ENCODE measurements at regions not wholly inside any gene's neighbourhood (a gene's known extent, or its start where the extent isn't known, plus 50 kb on each side); places are given as distances from the start of the nearest gene placed in this dataset.

DNA sequence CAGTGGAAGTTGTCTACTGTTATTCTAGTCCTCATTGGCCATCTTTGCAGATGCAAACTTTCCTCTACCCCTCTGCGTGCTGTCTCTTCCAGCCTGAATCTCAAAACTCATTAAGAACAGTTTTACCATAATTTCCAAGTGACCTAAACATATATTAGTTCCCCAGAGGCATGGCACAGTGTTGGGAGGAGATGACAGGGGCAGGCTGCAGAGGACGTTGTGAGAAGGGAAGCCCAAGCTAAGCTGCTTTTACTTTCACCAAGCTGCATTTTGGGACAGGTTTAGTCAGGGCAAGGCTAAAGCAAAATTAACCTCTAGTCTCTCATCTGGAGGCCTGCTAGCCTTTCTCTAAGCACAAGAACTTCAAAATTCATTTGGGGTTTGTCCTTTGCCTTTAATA lies 318.6 kb upstream of the SATB1 start (continued):
- TF ChIP-seq, protein P1, sequence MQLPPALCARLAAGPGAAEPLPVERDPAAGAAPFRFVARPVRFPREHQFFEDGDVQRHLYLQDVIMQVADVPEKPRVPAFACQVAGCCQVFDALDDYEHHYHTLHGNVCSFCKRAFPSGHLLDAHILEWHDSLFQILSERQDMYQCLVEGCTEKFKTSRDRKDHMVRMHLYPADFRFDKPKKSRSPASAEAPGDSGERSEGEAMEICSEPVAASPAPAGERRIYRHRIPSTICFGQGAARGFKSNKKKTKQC (CRISPR knock-in tag; IDR thresholded peaks at IDR 0.05), result no peak
- TF ChIP-seq PHF20 (IDR thresholded peaks at IDR 0.05; ENCODE audit: partially characterized antibody) (no peak), GABPB2 (CRISPR knock-in tag; conservative IDR thresholded peaks at IDR 0.05) (no peak), ZNF584 (CRISPR knock-in tag; IDR thresholded peaks at IDR 0.05; ENCODE audit: low read depth) (no peak), HSF4 (CRISPR knock-in tag; IDR thresholded peaks at IDR 0.05; ENCODE audit: borderline replicate concordance) (no peak), MAFK (IDR thresholded peaks at IDR 0.05; ENCODE audit: low read length) (no peak)
- TF ChIP-seq, protein P2, sequence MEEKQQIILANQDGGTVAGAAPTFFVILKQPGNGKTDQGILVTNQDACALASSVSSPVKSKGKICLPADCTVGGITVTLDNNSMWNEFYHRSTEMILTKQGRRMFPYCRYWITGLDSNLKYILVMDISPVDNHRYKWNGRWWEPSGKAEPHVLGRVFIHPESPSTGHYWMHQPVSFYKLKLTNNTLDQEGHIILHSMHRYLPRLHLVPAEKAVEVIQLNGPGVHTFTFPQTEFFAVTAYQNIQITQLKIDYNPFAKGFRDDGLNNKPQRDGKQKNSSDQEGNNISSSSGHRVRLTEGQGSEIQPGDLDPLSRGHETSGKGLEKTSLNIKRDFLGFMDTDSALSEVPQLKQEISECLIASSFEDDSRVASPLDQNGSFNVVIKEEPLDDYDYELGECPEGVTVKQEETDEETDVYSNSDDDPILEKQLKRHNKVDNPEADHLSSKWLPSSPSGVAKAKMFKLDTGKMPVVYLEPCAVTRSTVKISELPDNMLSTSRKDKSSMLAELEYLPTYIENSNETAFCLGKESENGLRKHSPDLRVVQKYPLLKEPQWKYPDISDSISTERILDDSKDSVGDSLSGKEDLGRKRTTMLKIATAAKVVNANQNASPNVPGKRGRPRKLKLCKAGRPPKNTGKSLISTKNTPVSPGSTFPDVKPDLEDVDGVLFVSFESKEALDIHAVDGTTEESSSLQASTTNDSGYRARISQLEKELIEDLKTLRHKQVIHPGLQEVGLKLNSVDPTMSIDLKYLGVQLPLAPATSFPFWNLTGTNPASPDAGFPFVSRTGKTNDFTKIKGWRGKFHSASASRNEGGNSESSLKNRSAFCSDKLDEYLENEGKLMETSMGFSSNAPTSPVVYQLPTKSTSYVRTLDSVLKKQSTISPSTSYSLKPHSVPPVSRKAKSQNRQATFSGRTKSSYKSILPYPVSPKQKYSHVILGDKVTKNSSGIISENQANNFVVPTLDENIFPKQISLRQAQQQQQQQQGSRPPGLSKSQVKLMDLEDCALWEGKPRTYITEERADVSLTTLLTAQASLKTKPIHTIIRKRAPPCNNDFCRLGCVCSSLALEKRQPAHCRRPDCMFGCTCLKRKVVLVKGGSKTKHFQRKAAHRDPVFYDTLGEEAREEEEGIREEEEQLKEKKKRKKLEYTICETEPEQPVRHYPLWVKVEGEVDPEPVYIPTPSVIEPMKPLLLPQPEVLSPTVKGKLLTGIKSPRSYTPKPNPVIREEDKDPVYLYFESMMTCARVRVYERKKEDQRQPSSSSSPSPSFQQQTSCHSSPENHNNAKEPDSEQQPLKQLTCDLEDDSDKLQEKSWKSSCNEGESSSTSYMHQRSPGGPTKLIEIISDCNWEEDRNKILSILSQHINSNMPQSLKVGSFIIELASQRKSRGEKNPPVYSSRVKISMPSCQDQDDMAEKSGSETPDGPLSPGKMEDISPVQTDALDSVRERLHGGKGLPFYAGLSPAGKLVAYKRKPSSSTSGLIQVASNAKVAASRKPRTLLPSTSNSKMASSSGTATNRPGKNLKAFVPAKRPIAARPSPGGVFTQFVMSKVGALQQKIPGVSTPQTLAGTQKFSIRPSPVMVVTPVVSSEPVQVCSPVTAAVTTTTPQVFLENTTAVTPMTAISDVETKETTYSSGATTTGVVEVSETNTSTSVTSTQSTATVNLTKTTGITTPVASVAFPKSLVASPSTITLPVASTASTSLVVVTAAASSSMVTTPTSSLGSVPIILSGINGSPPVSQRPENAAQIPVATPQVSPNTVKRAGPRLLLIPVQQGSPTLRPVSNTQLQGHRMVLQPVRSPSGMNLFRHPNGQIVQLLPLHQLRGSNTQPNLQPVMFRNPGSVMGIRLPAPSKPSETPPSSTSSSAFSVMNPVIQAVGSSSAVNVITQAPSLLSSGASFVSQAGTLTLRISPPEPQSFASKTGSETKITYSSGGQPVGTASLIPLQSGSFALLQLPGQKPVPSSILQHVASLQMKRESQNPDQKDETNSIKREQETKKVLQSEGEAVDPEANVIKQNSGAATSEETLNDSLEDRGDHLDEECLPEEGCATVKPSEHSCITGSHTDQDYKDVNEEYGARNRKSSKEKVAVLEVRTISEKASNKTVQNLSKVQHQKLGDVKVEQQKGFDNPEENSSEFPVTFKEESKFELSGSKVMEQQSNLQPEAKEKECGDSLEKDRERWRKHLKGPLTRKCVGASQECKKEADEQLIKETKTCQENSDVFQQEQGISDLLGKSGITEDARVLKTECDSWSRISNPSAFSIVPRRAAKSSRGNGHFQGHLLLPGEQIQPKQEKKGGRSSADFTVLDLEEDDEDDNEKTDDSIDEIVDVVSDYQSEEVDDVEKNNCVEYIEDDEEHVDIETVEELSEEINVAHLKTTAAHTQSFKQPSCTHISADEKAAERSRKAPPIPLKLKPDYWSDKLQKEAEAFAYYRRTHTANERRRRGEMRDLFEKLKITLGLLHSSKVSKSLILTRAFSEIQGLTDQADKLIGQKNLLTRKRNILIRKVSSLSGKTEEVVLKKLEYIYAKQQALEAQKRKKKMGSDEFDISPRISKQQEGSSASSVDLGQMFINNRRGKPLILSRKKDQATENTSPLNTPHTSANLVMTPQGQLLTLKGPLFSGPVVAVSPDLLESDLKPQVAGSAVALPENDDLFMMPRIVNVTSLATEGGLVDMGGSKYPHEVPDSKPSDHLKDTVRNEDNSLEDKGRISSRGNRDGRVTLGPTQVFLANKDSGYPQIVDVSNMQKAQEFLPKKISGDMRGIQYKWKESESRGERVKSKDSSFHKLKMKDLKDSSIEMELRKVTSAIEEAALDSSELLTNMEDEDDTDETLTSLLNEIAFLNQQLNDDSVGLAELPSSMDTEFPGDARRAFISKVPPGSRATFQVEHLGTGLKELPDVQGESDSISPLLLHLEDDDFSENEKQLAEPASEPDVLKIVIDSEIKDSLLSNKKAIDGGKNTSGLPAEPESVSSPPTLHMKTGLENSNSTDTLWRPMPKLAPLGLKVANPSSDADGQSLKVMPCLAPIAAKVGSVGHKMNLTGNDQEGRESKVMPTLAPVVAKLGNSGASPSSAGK (IDR thresholded peaks at IDR 0.05), result no peak

Data from K562 (cell line).